B cell (primary cell): ENCODE measurements at regions not wholly inside any gene's neighbourhood (a gene's known extent, or its start where the extent isn't known, plus 50 kb on each side); places are given as distances from the start of the nearest gene placed in this dataset.

ENCODE experiments used
- CTCF ChIP-seq: fragments of 200-600 bp; IDR thresholded peaks from one replicate; pipeline ENCODE4 v1.8.0; 2022; ENCODE audit warnings: antibody characterized with exemption, mild to moderate bottlenecking
- EZH2 ChIP-seq: IDR thresholded peaks from 2 replicates; pipeline ENCODE4 v1.6.1; 2012; ENCODE audit warnings: borderline replicate concordance, low read depth, mild to moderate bottlenecking, moderate library complexity, low read length; ENCODE audit not compliant: insufficient read depth, poor library complexity, severe bottlenecking

- TF ChIP-seq EZH2 (no peak), CTCF (no peak)
Measured at GRCh38 chr5:2511706-2512105, 239.8 kb downstream of the IRX2 start.
